ENCODE measurements at regions not wholly inside any gene's neighbourhood (a gene's known extent, or its start where the extent isn't known, plus 50 kb on each side); places are given as distances from the start of the nearest gene placed in this dataset.

DNA sequence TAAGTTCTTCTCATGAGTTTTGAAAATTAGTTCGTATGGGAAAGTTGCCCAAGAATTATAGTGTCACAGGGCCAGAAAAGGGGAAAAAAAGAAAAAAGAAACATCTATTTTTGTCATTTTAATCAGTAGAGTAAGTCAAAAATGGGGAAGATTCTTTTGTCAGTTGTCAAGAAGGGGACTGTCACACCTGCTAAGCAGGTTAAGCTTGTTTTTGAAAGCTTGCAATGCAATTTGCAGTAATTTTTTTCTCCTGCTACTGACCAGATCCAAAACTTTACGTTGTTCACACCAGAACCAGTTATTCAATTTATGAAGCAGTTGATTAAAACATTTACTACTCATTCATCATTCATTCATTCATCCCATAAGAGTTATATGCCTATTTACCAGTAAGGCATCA is 171.4 kb downstream of the SOX4 start:
- no peaks in the 10 kb centered on the region for H3K9me3 ChIP-seq (ENCODE audit: control insufficient read depth, insufficient read depth, low read depth, low read length)
- no peak for ATAC-seq
- no peak for TF ChIP-seq POLR2AphosphoS5 (IDR thresholded peaks at IDR 0.05; ENCODE audit: low read depth, low read length)
- no peak for TF ChIP-seq TCF7L2 (IDR thresholded peaks at IDR 0.05; ENCODE audit: low read depth, low read length)
- TF ChIP-seq SIN3A (IDR thresholded peaks at IDR 0.05; ENCODE audit: borderline replicate concordance, insufficient read depth, low read depth, low read length), result no peak
- TF ChIP-seq, protein P1, sequence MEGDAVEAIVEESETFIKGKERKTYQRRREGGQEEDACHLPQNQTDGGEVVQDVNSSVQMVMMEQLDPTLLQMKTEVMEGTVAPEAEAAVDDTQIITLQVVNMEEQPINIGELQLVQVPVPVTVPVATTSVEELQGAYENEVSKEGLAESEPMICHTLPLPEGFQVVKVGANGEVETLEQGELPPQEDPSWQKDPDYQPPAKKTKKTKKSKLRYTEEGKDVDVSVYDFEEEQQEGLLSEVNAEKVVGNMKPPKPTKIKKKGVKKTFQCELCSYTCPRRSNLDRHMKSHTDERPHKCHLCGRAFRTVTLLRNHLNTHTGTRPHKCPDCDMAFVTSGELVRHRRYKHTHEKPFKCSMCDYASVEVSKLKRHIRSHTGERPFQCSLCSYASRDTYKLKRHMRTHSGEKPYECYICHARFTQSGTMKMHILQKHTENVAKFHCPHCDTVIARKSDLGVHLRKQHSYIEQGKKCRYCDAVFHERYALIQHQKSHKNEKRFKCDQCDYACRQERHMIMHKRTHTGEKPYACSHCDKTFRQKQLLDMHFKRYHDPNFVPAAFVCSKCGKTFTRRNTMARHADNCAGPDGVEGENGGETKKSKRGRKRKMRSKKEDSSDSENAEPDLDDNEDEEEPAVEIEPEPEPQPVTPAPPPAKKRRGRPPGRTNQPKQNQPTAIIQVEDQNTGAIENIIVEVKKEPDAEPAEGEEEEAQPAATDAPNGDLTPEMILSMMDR (IDR thresholded peaks at IDR 0.05), result no peak
- TF ChIP-seq, protein P2, sequence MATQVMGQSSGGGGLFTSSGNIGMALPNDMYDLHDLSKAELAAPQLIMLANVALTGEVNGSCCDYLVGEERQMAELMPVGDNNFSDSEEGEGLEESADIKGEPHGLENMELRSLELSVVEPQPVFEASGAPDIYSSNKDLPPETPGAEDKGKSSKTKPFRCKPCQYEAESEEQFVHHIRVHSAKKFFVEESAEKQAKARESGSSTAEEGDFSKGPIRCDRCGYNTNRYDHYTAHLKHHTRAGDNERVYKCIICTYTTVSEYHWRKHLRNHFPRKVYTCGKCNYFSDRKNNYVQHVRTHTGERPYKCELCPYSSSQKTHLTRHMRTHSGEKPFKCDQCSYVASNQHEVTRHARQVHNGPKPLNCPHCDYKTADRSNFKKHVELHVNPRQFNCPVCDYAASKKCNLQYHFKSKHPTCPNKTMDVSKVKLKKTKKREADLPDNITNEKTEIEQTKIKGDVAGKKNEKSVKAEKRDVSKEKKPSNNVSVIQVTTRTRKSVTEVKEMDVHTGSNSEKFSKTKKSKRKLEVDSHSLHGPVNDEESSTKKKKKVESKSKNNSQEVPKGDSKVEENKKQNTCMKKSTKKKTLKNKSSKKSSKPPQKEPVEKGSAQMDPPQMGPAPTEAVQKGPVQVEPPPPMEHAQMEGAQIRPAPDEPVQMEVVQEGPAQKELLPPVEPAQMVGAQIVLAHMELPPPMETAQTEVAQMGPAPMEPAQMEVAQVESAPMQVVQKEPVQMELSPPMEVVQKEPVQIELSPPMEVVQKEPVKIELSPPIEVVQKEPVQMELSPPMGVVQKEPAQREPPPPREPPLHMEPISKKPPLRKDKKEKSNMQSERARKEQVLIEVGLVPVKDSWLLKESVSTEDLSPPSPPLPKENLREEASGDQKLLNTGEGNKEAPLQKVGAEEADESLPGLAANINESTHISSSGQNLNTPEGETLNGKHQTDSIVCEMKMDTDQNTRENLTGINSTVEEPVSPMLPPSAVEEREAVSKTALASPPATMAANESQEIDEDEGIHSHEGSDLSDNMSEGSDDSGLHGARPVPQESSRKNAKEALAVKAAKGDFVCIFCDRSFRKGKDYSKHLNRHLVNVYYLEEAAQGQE (IDR thresholded peaks at IDR 0.05; ENCODE audit: insufficient read depth in 1 of 2, low read depth in 2 of 2, low read length in 1 of 2), result no peak
- no peaks in the 10 kb centered on the region for H3K27me3 ChIP-seq (ENCODE audit: control insufficient read depth, insufficient read depth, low read length)
- DNase-seq (ENCODE audit: low read depth, low spot score), result no peak
- no peak overlapping the region for H3K4me3 ChIP-seq (ENCODE audit: low read depth in 2 of 2, low read length in 2 of 2)
- no TSS peak for BruUV-seq (replicated peaks)
- ChIA-PET CTCF (no interaction called here), POLR2A (interaction anchor here (0.6 kb wide), 1 partner anchor 61 kb away, joined by 3 read pairs; no protein-coding TSS in a partner anchor)
- peaks cover 15% of the 10 kb centered on the region for H3K4me1 ChIP-seq (ENCODE audit: control insufficient read depth, insufficient read depth, low read length)
- no peak overlapping the region; the same call in 1 of the 2 replicates for H3K27ac ChIP-seq (ENCODE audit: low read length)
- intact Hi-C loops (cut with micrococcal nuclease; ENCODE audit: unreplicated experiment) (no loop called here), in situ Hi-C loops (cut with HindIII; ENCODE audit: low pct_unique_long_range_greater_than_20kb, low sequenced_read_pairs) (no loop called here)
- H3K36me3 ChIP-seq (ENCODE audit: control insufficient read depth, insufficient read depth, low read length), result no peaks in the 10 kb centered on the region

DNA sequence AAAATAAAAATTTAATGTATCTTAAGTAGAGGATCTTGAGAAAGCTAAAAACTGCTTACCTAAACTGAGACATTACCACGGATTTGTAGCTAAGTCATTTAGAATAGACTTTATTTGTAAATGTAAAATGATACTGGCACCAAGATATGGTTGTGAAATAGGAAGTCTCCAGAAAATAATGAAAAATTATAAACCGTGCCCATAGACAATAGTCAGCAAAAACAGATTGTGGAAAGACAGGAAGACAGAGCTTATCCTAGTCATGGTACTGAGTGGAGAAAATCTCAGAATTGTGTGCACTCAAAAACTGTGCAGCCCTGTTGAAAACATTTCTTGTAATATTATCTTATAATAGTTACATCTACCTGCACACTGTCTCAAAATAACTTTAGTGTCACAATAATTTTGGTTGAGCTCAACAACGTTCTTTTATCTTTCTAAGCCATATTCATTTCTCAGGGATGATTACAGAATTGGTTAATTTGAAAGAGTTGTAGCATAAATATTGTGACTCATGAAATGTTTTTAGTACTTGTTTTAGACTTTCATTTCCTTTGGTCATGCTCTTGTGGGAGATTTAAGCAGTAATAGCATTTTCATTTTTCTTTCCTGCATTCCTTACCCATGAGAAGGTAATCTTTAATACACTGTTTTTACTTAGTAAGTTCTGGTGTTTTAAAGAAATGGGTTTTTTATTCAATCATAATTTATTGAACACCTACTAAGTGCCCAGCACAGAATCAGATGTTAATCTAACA is 174.5 kb downstream of the SOX4 start:
- CTCF ChIA-PET, result no interaction called here
- H3K36me3 ChIP-seq (ENCODE audit: control insufficient read depth, insufficient read depth, low read length), result no peaks in the 10 kb centered on the region
- in situ Hi-C loops (cut with HindIII; ENCODE audit: low pct_unique_long_range_greater_than_20kb, low sequenced_read_pairs), result no loop called here
- H3K4me3 ChIP-seq (ENCODE audit: low read depth in 2 of 2, low read length in 2 of 2), result no peak overlapping the region
- BruUV-seq (replicated peaks), result no TSS peak
- DNase-seq (ENCODE audit: low read depth, low spot score) (no peak), ATAC-seq (no peak)
- intact Hi-C loops (cut with micrococcal nuclease; ENCODE audit: unreplicated experiment), result no loop called here
- no peak for TF ChIP-seq SIN3A (IDR thresholded peaks at IDR 0.05; ENCODE audit: borderline replicate concordance, insufficient read depth, low read depth, low read length)
- no peak for TF ChIP-seq TCF7L2 (IDR thresholded peaks at IDR 0.05; ENCODE audit: low read depth, low read length)
- no peak for TF ChIP-seq POLR2AphosphoS5 (IDR thresholded peaks at IDR 0.05; ENCODE audit: low read depth, low read length)
- TF ChIP-seq, protein P2 (IDR thresholded peaks at IDR 0.05; ENCODE audit: insufficient read depth in 1 of 2, low read depth in 2 of 2, low read length in 1 of 2), result no peak
- TF ChIP-seq, protein P1 (IDR thresholded peaks at IDR 0.05), result no peak
- H3K9me3 ChIP-seq (ENCODE audit: control insufficient read depth, insufficient read depth, low read depth, low read length), result no peaks in the 10 kb centered on the region
- peak overlapping the region; percentile 90; the same call in 1 of the 2 replicates for H3K27ac ChIP-seq (ENCODE audit: low read length)
- H3K27me3 ChIP-seq (ENCODE audit: control insufficient read depth, insufficient read depth, low read length), result no peaks in the 10 kb centered on the region
- POLR2A ChIA-PET, result no interaction called here
- H3K4me1 ChIP-seq (ENCODE audit: control insufficient read depth, insufficient read depth, low read length), result peaks cover 40% of the 10 kb centered on the region
